OCI-LY7 (cell line): ENCODE measurements at regions not wholly inside any gene's neighbourhood (a gene's known extent, or its start where the extent isn't known, plus 50 kb on each side); places are given as distances from the start of the nearest gene placed in this dataset.

Experiments
- BruUV-seq: library from RNA; stranded (reverse); fragments of 400-500 nt; replicated peaks from 2 replicates; lab custom pipeline; 2021; lab: Mats Ljungman, UMichigan
- CTCF ChIA-PET: fragments of 300-600 bp; sonication (Branson Sonifier 250); formaldehyde crosslinking; loops from one replicate; lab custom pipeline; 2022; ENCODE audit warnings: antibody characterized with exemption; ENCODE audit not compliant: unreplicated experiment; lab: Charles Lee
- POLR2A ChIA-PET: fragments of 300-600 bp; sonication (Branson Sonifier 250); formaldehyde crosslinking; loops from one replicate; lab custom pipeline; 2022; ENCODE audit warnings: antibody characterized with exemption; lab: Charles Lee
- DNase-seq: peaks from one replicate; pipeline ENCODE4 v3.0.0-alpha.2; 2015; ENCODE audit warnings: low spot score
- H2AFZ ChIP-seq: fragments of 200-600 bp; sonication (generic), shearing (Covaris generic); 2 replicates; pipeline ENCODE4 v1.6.1; 2014; ENCODE audit warnings: mild to moderate bottlenecking, antibody characterized with exemption, low read length, moderate library complexity
- H3K27ac ChIP-seq: fragments of 200-600 bp; sonication (generic); 2 replicates; pipeline ENCODE4 v1.5.1; 2014; ENCODE audit warnings: mixed run types, low read depth, mild to moderate bottlenecking, moderate library complexity, low read length, inconsistent platforms; ENCODE audit not compliant: poor library complexity, severe bottlenecking
- H3K36me3 ChIP-seq: fragments of 200-600 bp; sonication (generic); 2 replicates; pipeline ENCODE4 v1.6.1; 2014; ENCODE audit warnings: mild to moderate bottlenecking, antibody characterized with exemption, low read length, moderate library complexity, mixed read lengths; ENCODE audit not compliant: insufficient read depth
- H3K4me1 ChIP-seq: fragments of 200-600 bp; sonication (generic); 2 replicates; pipeline ENCODE4 v1.5.1; 2014; ENCODE audit warnings: mild to moderate bottlenecking, low read length; ENCODE audit not compliant: insufficient read depth, poor library complexity, severe bottlenecking
- H3K4me2 ChIP-seq: fragments of 200-600 bp; sonication (generic); 2 replicates; pipeline ENCODE4 v1.6.1; 2014; ENCODE audit warnings: mild to moderate bottlenecking, low read length
- H3K4me3 ChIP-seq: fragments of 200-600 bp; sonication (generic); 2 replicates; pipeline ENCODE4 v1.5.1; 2014; ENCODE audit warnings: mild to moderate bottlenecking, low read depth, low read length; ENCODE audit not compliant: poor library complexity, severe bottlenecking
- H3K79me2 ChIP-seq: fragments of 200-600 bp; sonication (generic); 2 replicates; pipeline ENCODE4 v1.6.1; 2016; ENCODE audit warnings: low read depth, mild to moderate bottlenecking, low read length, moderate library complexity, mixed read lengths; ENCODE audit not compliant: insufficient read depth
- H3K9me2 ChIP-seq: fragments of 200-600 bp; sonication (generic); 2 replicates; pipeline ENCODE4 v1.6.1; 2016; ENCODE audit warnings: mild to moderate bottlenecking, low read length, mixed read lengths; ENCODE audit not compliant: insufficient read depth
- H3K9me3 ChIP-seq: fragments of 200-600 bp; sonication (generic); 2 replicates; pipeline ENCODE4 v1.6.1; 2014; ENCODE audit warnings: mild to moderate bottlenecking, mixed run types, low read length, mixed read lengths
- H4K20me1 ChIP-seq: fragments of 200-600 bp; sonication (generic); 2 replicates; pipeline ENCODE4 v1.6.1; 2014; ENCODE audit warnings: mild to moderate bottlenecking, antibody characterized with exemption, low read length, moderate library complexity, mixed read lengths; ENCODE audit not compliant: insufficient read depth
- EZH2phosphoT487 ChIP-seq: fragments of 200-600 bp; sonication (generic); IDR thresholded peaks from 2 replicates; pipeline ENCODE4 v1.6.1; 2018; ENCODE audit warnings: low read depth, borderline replicate concordance, mild to moderate bottlenecking, mixed run types, antibody characterized with exemption, low read length, moderate library complexity, mixed read lengths
- intact Hi-C: fragments of 100-400 bp; cut with micrococcal nuclease; formaldehyde crosslinking; loops from one replicate; pipeline ENCODE4 v1.10.0; 2022; ENCODE audit not compliant: unreplicated experiment
- TF ChIP-seq, protein P1 (sequence below): fragments of 200-600 bp; sonication (generic); conservative IDR thresholded peaks from 2 replicates; pipeline ENCODE4 v1.5.1; 2014; ENCODE audit warnings: mild to moderate bottlenecking, antibody characterized with exemption, low read length, moderate library complexity, mixed read lengths

DNA sequence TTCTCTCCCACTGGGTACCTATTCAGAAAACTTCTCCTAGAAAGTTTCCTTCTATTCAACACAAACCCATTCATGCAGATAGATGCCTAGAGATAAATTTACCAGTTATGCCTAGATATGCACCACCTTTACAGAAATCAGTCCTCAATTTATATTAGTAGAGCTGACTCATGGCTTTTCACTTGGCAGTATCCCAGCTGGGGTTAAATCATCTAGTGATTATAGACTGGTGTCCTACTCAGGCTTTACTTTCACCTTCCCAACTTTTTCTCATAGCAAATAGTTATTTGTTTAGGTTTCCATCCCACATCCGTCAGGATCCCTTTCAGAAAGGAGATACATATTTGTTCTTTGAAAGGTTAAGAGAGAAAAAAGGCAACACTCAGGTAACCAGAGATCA, 124.5 kb downstream of the AQP4 start:
- H3K4me2 ChIP-seq: no peak overlapping the region
- no peaks in the 10 kb centered on the region for H3K4me1 ChIP-seq
- no peak for DNase-seq
- H3K9me3 ChIP-seq: no peaks in the 10 kb centered on the region
- no peak overlapping the region for H2AFZ ChIP-seq
- ChIA-PET CTCF (no interaction called here), POLR2A (no interaction called here)
- H3K4me3 ChIP-seq: no peak overlapping the region
- no peaks in the 10 kb centered on the region for H4K20me1 ChIP-seq
- H3K9me2 ChIP-seq: no peaks in the 10 kb centered on the region
- BruUV-seq: no TSS peak
- H3K36me3 ChIP-seq: no peaks in the 10 kb centered on the region
- H3K27ac ChIP-seq: no peak overlapping the region
- intact Hi-C loops: no loop called here
- TF ChIP-seq, protein P1, sequence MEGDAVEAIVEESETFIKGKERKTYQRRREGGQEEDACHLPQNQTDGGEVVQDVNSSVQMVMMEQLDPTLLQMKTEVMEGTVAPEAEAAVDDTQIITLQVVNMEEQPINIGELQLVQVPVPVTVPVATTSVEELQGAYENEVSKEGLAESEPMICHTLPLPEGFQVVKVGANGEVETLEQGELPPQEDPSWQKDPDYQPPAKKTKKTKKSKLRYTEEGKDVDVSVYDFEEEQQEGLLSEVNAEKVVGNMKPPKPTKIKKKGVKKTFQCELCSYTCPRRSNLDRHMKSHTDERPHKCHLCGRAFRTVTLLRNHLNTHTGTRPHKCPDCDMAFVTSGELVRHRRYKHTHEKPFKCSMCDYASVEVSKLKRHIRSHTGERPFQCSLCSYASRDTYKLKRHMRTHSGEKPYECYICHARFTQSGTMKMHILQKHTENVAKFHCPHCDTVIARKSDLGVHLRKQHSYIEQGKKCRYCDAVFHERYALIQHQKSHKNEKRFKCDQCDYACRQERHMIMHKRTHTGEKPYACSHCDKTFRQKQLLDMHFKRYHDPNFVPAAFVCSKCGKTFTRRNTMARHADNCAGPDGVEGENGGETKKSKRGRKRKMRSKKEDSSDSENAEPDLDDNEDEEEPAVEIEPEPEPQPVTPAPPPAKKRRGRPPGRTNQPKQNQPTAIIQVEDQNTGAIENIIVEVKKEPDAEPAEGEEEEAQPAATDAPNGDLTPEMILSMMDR: no peak
- TF ChIP-seq EZH2phosphoT487: no peak
- no peaks in the 10 kb centered on the region for H3K79me2 ChIP-seq

DNA sequence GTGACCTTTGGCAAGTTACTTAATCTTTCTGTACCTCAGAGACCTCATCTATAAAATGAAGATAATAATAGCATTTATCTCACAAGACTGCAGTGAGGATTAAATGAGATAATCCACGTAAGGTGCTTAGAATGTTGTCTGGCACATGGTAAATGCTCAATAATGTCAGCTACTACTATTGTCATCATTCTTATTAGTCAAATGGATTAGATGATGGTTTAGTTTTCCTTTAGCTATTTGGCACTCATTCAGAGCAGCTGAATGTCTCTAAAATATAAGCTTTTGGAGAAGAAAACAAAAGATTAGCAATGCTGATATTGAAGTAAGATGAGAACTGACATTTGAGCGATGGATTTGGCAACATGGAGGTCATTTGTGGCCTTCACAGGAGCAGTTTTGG, 125.1 kb downstream of the AQP4 start:
- POLR2A ChIA-PET: no interaction called here
- no peaks in the 10 kb centered on the region for H3K4me1 ChIP-seq
- H3K79me2 ChIP-seq: no peaks in the 10 kb centered on the region
- H3K4me3 ChIP-seq: no peak overlapping the region
- no peaks in the 10 kb centered on the region for H3K36me3 ChIP-seq
- TF ChIP-seq, protein P1: no peak
- TF ChIP-seq EZH2phosphoT487: no peak
- H4K20me1 ChIP-seq: no peaks in the 10 kb centered on the region
- no peaks in the 10 kb centered on the region for H3K9me3 ChIP-seq
- no peak overlapping the region for H3K4me2 ChIP-seq
- BruUV-seq: no TSS peak
- intact Hi-C loops: no loop called here
- no peak for DNase-seq
- CTCF ChIA-PET: no interaction called here
- H3K9me2 ChIP-seq: no peaks in the 10 kb centered on the region
- H2AFZ ChIP-seq: no peak overlapping the region
- H3K27ac ChIP-seq: no peak overlapping the region

DNA sequence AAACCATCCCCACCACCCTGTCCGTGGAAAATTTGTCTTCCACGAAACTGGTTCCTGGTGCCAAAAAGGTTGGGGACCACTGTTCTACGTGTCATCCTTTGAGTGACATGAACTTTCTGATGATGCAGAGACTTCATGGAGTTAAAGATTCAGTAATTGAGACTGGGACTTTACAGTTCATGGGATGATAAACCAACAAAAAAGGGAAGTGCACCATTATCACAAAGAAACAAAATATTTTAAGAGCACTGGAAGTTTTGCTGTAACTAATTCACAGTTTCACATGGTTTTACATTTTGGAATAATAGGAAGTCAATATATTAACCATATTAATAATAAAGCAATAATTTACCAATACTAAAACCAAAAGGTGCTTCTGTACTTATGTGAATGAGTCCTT, 126.8 kb downstream of the AQP4 start:
- Histone ChIP-seq H3K9me2 (no peaks in the 10 kb centered on the region), H3K79me2 (no peaks in the 10 kb centered on the region), H4K20me1 (no peaks in the 10 kb centered on the region), H3K4me2 (no peak overlapping the region), H3K4me1 (no peaks in the 10 kb centered on the region), H3K9me3 (no peaks in the 10 kb centered on the region), H2AFZ (no peak overlapping the region), H3K36me3 (no peaks in the 10 kb centered on the region), H3K27ac (no peak overlapping the region), H3K4me3 (no peak overlapping the region)
- POLR2A ChIA-PET: no interaction called here
- no peak for DNase-seq
- intact Hi-C loops: no loop called here
- CTCF ChIA-PET: no interaction called here
- TF ChIP-seq, protein P1: no peak
- TF ChIP-seq EZH2phosphoT487: no peak
- BruUV-seq: no TSS peak
